GM12878 (cell line): ENCODE measurements at regions not wholly inside any gene's neighbourhood (a gene's known extent, or its start where the extent isn't known, plus 50 kb on each side); places are given as distances from the start of the nearest gene placed in this dataset.

Experiments used
- ATAC-seq: fragments of 200-7000 bp; cut with Tn5 transposase; 3 replicates; pipeline ENCODE4 v1.9.1; 2020; ENCODE audit warnings: mild to moderate bottlenecking, moderate library complexity
- BruUV-seq: library from RNA; stranded (reverse); fragments of 400-500 nt; replicated peaks from 2 replicates; lab custom pipeline; 2021; lab: Mats Ljungman, UMichigan
- CTCF ChIA-PET: fragments of 300-600 bp; sonication (Branson Sonifier 250); formaldehyde crosslinking; extraction: SDS; loops from one replicate; lab custom pipeline; 2021; ENCODE audit warnings: inconsistent platforms; lab: Yijun Ruan, JAX
- POLR2A ChIA-PET: fragments of 350-600 bp; formaldehyde crosslinking; extraction: SDS; loops from one replicate; lab custom pipeline; 2021; ENCODE audit warnings: inconsistent platforms; lab: Charles Lee
- RAD21 ChIA-PET: fragments of 300-600 bp; sonication (Branson Sonifier 250); formaldehyde crosslinking; loops from one replicate; lab custom pipeline; 2023; ENCODE audit warnings: antibody characterized with exemption; ENCODE audit not compliant: unreplicated experiment; lab: Charles Lee
- SMC1A ChIA-PET: fragments of 300-600 bp; sonication (Branson Sonifier 250); formaldehyde crosslinking; loops from one replicate; lab custom pipeline; 2023; ENCODE audit not compliant: unreplicated experiment, uncharacterized antibody; lab: Charles Lee
- DNase-seq: peaks from one replicate; pipeline ENCODE4 v3.0.0-alpha.2; 2011; ENCODE audit warnings: low read depth, low spot score
- FAIRE-seq: peaks from 3 replicates; lab custom pipeline; 2011; peaks lifted over from hg19 to GRCh38; lab: Jason Lieb, UNC
- H2AFZ ChIP-seq: 2 replicates; pipeline ENCODE4 v1.6.0; 2011; ENCODE audit warnings: low read depth, low read length, control low read depth; ENCODE audit not compliant: control insufficient read depth
- H3K27ac ChIP-seq: 2 replicates; pipeline ENCODE4 v1.5.1; 2011; ENCODE audit warnings: control low read depth; ENCODE audit not compliant: control insufficient read depth, insufficient read depth
- H3K27me3 ChIP-seq, 2 experiments: replicated peaks in 1 of 2; 2 replicates each; pipeline versions ENCODE4 v1.6.0 to v1.6.1; 2011; ENCODE audit warnings: low read length in 1 of 2; ENCODE audit not compliant: control insufficient read depth in 2 of 2, insufficient read depth in 2 of 2
- H3K36me3 ChIP-seq, 2 experiments: 2 replicates each; pipeline ENCODE4 v1.5.1; 2011; ENCODE audit warnings: low read length in 1 of 2; ENCODE audit not compliant: control insufficient read depth in 2 of 2, insufficient read depth in 2 of 2
- H3K4me1 ChIP-seq: 2 replicates; pipeline ENCODE4 v1.6.1; 2011; ENCODE audit warnings: mild to moderate bottlenecking, low read length, moderate library complexity, mixed read lengths; ENCODE audit not compliant: control insufficient read depth, insufficient read depth
- H3K4me2 ChIP-seq: 2 replicates; pipeline ENCODE4 v1.6.0; 2011; ENCODE audit warnings: control low read depth; ENCODE audit not compliant: control insufficient read depth, insufficient read depth
- H3K4me3 ChIP-seq: fragments of 200-600 bp; sonication (generic); 2 replicates; pipeline ENCODE4 v1.5.1; 2016
- H3K79me2 ChIP-seq: 2 replicates; pipeline ENCODE4 v1.6.0; 2011; ENCODE audit warnings: low read length; ENCODE audit not compliant: control insufficient read depth, insufficient read depth
- H3K9ac ChIP-seq: 2 replicates; pipeline ENCODE4 v1.8.0; 2011; ENCODE audit warnings: low read length, control low read depth, mixed read lengths; ENCODE audit not compliant: control insufficient read depth, insufficient read depth
- H3K9me3 ChIP-seq: replicated peaks from 3 replicates; pipeline ENCODE4 v1.5.1; 2011; ENCODE audit warnings: mild to moderate bottlenecking, low read length; ENCODE audit not compliant: control insufficient read depth, insufficient read depth
- H4K20me1 ChIP-seq: 2 replicates; pipeline ENCODE4 v1.6.0; 2011; ENCODE audit not compliant: control insufficient read depth, insufficient read depth
- ATF7 ChIP-seq: fragments of 450-650 bp; IDR thresholded peaks from 2 replicates; pipeline ENCODE4 v1.6.1; 2016; ENCODE audit warnings: low read depth, mild to moderate bottlenecking
- BCL3 ChIP-seq: IDR thresholded peaks from 2 replicates; pipeline ENCODE4 v1.6.1; 2011; ENCODE audit warnings: borderline replicate concordance, low read depth, mild to moderate bottlenecking, moderate library complexity, low read length; ENCODE audit not compliant: insufficient read depth, poor library complexity, severe bottlenecking
- KLF5 ChIP-seq: fragments of 450-650 bp; IDR thresholded peaks from 2 replicates; pipeline ENCODE4 v1.6.1; 2014; ENCODE audit warnings: mild to moderate bottlenecking; ENCODE audit not compliant: partially characterized antibody
- MEF2A ChIP-seq: IDR thresholded peaks from 2 replicates; pipeline ENCODE4 v1.6.1; 2011; ENCODE audit warnings: low read depth, mild to moderate bottlenecking, low read length, moderate library complexity; ENCODE audit not compliant: insufficient read depth
- MTA3 ChIP-seq: IDR thresholded peaks from 2 replicates; pipeline ENCODE4 v1.6.1; 2012; ENCODE audit warnings: low read length, inconsistent platforms, borderline replicate concordance
- NBN ChIP-seq: fragments of 450-650 bp; IDR thresholded peaks from 2 replicates; pipeline ENCODE4 v1.6.1; 2016
- NRF1 ChIP-seq: conservative IDR thresholded peaks from 2 replicates; pipeline ENCODE4 v1.6.1; 2011; ENCODE audit warnings: mild to moderate bottlenecking, low read depth, low read length, improper control_type of control experiment
- POU2F2 ChIP-seq: IDR thresholded peaks from 3 replicates; pipeline ENCODE4 v1.6.1; 2011; ENCODE audit warnings: low read depth, mild to moderate bottlenecking, low read length, borderline replicate concordance
- RELA ChIP-seq: fragments of 450-650 bp; IDR thresholded peaks from 2 replicates; pipeline ENCODE4 v1.8.0; 2014; ENCODE audit warnings: borderline replicate concordance; ENCODE audit not compliant: partially characterized antibody
- RUNX3 ChIP-seq: IDR thresholded peaks from 2 replicates; pipeline ENCODE4 v1.6.1; 2012; ENCODE audit warnings: low read length, inconsistent platforms
- SMC3 ChIP-seq: IDR thresholded peaks from 2 replicates; pipeline ENCODE4 v1.6.1; 2011; ENCODE audit warnings: low read length, improper control_type of control experiment, borderline replicate concordance
- YY1 ChIP-seq: IDR thresholded peaks from 2 replicates; pipeline ENCODE4 v1.6.1; 2011; ENCODE audit warnings: low read depth, mild to moderate bottlenecking, low read length
- WGBS: methylation state at CpG from one replicate; pipeline ENCODE4 v1.1.6; 2016; ENCODE audit warnings: low lambda C conversion rate; ENCODE audit not compliant: insufficient replicate concordance, insufficient coverage; ENCODE audit errors: missing lambda C conversion rate; 5-methylcytosine and 5-hydroxymethylcytosine counted together
- in situ Hi-C: fragments of 300-500 bp; cut with MboI; formaldehyde crosslinking; loops from 9 replicates; pipeline ENCODE4 v1.14.3; 2018; ENCODE audit warnings: mixed read lengths
- intact Hi-C: fragments of 100-400 bp; cut with micrococcal nuclease; formaldehyde crosslinking; loops from one replicate; pipeline ENCODE4 v1.14.2; 2022; ENCODE audit not compliant: unreplicated experiment
- TF ChIP-seq, protein P1 (sequence below): fragments of 450-650 bp; IDR thresholded peaks from 2 replicates; pipeline ENCODE4 v1.6.1; 2017; ENCODE audit warnings: low read depth, mild to moderate bottlenecking, moderate library complexity

- ChIA-PET POLR2A (no interaction called here), SMC1A (interaction anchor here (1.1 kb wide), 1 partner anchor 9 kb away, joined by 3 read pairs; no protein-coding TSS in a partner anchor), RAD21 (interaction anchor here (0.6 kb wide), 1 partner anchor 442 kb away, joined by 3 read pairs; no protein-coding TSS in a partner anchor), CTCF (interaction anchor here (1.8 kb wide), 1 partner anchor 10 kb away, joined by 5 read pairs; no protein-coding TSS in a partner anchor)
- intact Hi-C loops (no loop called here), in situ Hi-C loops (no loop called here)
- WGBS: 65% methylated on average over 3 of the region's 3 CpGs
- no peaks in the 10 kb centered on the region for H3K27me3 ChIP-seq
- H3K4me3 ChIP-seq: no peak overlapping the region
- FAIRE-seq: no peak
- no peak overlapping the region for H2AFZ ChIP-seq
- H3K27ac ChIP-seq: no peak overlapping the region
- H3K9ac ChIP-seq: no peak overlapping the region
- H3K79me2 ChIP-seq: no peaks in the 10 kb centered on the region
- no TSS peak for BruUV-seq
- ATAC-seq: no peak
- no peaks in the 10 kb centered on the region for H3K9me3 ChIP-seq
- no peaks in the 10 kb centered on the region for H3K4me1 ChIP-seq
- H4K20me1 ChIP-seq: no peaks in the 10 kb centered on the region
- no peak overlapping the region for H3K4me2 ChIP-seq
- DNase-seq: no peak
- no peak for TF ChIP-seq KLF5
- no peak for TF ChIP-seq MEF2A
- no peak for TF ChIP-seq MTA3
- TF ChIP-seq SMC3: no peak
- TF ChIP-seq RUNX3: no peak
- no peak for TF ChIP-seq NBN
- TF ChIP-seq, protein P1, sequence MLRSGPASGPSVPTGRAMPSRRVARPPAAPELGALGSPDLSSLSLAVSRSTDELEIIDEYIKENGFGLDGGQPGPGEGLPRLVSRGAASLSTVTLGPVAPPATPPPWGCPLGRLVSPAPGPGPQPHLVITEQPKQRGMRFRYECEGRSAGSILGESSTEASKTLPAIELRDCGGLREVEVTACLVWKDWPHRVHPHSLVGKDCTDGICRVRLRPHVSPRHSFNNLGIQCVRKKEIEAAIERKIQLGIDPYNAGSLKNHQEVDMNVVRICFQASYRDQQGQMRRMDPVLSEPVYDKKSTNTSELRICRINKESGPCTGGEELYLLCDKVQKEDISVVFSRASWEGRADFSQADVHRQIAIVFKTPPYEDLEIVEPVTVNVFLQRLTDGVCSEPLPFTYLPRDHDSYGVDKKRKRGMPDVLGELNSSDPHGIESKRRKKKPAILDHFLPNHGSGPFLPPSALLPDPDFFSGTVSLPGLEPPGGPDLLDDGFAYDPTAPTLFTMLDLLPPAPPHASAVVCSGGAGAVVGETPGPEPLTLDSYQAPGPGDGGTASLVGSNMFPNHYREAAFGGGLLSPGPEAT: no peak
- no peak for TF ChIP-seq NRF1
- no peak for TF ChIP-seq YY1
- TF ChIP-seq ATF7: no peak
- TF ChIP-seq RELA: no peak
- TF ChIP-seq POU2F2: no peak
- TF ChIP-seq BCL3: no peak
- no peaks in the 10 kb centered on the region for H3K36me3 ChIP-seq
Observed at GRCh38 chr4:173862754-173863153, 332.7 kb upstream of the HAND2 start.
